GM21390 (cell line): ENCODE measurements at regions not wholly inside any gene's neighbourhood (a gene's known extent, or its start where the extent isn't known, plus 50 kb on each side); places are given as distances from the start of the nearest gene placed in this dataset.
"Not testable (repeated sequence)": the region's sequence is repeated elsewhere in the genome, so short reads cannot be mapped to it uniquely, and the experiment has no call there.

Experiments
- ATAC-seq: cut with Tn5 transposase; IDR thresholded peaks from one replicate; pipeline ENCODE4 v1.9.1; 2021; ENCODE audit not compliant: unreplicated experiment

GRCh38 chr10:25076506-25077177 lies 60.2 kb downstream of the THNSL1 start:
- ATAC-seq, result no peak

GRCh38 chr10:25078658-25079431 lies 62.4 kb downstream of the THNSL1 start:
- ATAC-seq, result no peak

- peak; percentile 86 for ATAC-seq
Measured at GRCh38 chr10:25080880-25081581, 64.6 kb downstream of the THNSL1 start.

- no peak for ATAC-seq
Measured at GRCh38 chr10:25082276-25083204, 66.1 kb downstream of the THNSL1 start.

GRCh38 chr10:25083546-25084111 lies 67.2 kb downstream of the THNSL1 start:
- ATAC-seq, result no peak

GRCh38 chr10:25084447-25084846 lies 68.0 kb downstream of the THNSL1 start:
- no peak for ATAC-seq

GRCh38 chr10:25094590-25094989 lies 78.2 kb downstream of the THNSL1 start:
- no peak for ATAC-seq

DNA sequence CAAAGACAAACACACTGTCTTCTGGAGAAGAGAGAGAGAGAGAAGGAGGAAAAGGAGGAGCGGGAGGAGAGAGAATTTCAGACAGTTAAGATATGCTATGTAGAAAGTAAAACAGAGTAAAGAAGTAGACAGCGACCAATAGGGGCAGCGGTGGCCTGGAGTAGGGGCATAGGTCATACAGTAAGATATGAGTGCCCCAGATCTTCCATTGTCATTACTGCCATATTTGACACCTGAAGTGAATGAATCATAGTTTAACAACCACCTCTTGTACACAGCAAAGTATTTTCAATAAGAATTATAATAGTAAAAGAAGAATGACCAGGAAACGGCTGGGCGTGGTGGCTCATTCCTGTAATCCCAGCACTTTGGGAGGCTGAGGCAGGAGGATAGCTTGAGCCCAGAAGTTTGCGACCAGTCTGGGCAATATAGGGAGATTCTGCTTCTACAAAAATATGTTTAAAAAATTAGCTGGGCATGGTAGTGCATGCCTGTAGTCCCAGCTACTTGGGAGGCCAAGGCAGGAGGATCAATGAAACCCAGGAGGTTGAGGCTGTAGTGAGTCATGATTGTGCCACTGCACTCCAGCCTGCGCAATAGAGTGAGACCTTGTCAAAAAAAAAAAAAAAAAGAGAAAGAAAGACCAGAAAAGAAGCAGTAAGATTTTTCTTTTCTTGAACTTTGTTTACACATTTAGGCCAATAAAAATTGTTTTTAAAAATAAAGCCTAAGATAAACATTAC lies 77.0 kb upstream of the GPR158 start:
- ATAC-seq, result no peak

DNA sequence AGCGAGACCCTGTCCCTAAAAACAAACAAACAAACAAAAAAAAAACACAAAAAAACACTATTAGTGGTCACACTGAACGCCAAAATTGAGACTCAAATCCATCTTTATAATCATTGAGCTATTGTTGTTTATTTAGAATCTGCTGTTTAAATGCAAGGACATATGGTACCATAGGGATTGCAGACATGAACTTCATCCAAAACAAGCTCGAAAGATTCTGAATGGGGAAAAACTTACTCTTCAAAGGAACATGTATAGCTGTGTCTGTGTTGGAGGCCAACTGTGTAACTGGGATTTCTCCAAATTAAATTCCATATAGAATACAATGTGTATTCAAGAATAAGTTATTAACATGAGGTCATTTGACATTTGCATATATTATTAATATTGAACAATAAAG lies 74.7 kb upstream of the GPR158 start:
- ATAC-seq, result no peak

- ATAC-seq, result no peak
Measured at GRCh38 chr10:25101461-25102146, 73.2 kb upstream of the GPR158 start.

- no peak for ATAC-seq
Measured at GRCh38 chr10:25102147-25102822, 72.5 kb upstream of the GPR158 start.

- no peak for ATAC-seq
Measured at GRCh38 chr10:25103703-25104102, 71.1 kb upstream of the GPR158 start.

- ATAC-seq, result no peak
Measured at GRCh38 chr10:25104441-25104840, 70.4 kb upstream of the GPR158 start.

DNA sequence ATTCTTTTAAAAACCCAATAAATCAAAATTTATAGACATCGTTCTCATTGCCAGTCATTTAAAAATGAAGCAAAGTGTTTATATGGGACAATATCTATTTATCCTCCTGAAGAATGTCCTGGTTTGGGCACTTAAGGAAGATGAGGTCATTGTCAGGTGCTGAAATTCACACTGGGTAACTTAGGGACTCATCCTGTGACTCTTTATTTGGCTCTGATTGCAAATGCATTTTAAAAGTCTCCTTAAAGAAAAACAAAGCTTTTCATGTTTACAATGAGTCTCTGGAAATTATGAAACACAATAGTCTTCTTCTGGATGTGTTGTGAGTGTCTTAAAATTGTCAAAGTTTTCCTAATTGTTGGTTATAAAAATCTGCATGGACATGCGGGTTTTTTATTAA lies 69.5 kb upstream of the GPR158 start:
- no peak for ATAC-seq

DNA sequence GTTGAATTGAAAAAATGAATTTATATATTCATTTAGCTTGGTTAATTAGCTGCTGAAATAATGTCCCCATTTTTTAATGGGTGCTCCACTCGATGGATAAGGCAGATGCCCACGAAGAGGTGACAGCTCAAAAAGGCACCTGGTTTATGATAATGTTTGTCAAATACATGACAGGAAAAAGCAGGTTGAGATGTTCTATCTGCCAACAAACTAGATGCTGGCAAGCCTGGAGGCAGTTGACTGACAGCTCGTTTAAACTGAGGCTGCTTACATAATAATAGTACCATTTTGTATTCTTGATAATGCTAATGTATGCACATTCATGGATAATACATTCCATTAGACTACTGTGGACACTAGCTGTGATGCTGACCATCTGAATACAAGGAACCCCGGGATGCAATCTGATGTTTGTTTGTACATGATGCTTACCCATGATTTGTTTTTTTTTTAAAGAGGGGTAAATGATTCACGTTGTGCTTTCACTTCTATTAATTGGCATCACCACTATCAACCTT lies 69.0 kb upstream of the GPR158 start:
- ATAC-seq, result no peak

GRCh38 chr10:25107756-25108155 lies 67.0 kb upstream of the GPR158 start:
- no peak for ATAC-seq

DNA sequence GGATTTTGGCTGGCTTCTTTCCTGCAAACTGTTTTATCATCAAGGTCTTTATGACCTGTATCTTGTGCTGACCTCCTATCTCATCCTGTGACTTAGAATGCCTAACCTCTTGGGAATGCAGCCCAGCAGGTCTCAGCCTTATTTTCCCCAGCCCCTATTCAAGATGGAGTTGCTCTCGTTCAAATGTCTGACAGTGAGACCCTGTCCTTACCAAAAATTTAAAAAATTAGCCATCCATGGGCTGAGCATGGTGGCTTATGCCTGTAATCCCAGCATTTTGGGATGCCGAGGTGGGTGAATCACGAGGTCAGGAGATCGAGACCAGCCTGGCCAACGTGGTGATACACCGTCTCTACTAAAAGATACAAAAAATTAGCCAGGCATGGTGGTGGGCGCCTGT lies 64.9 kb upstream of the GPR158 start:
- not testable (repeated sequence) for ATAC-seq

- no peak for ATAC-seq
Measured at GRCh38 chr10:25112016-25112415, 62.8 kb upstream of the GPR158 start.
